SK-N-SH treated with all-trans-retinoic acid at 6 μM for 48 hours (cell line): ENCODE measurements at regions not wholly inside any gene's neighbourhood (a gene's known extent, or its start where the extent isn't known, plus 50 kb on each side); places are given as distances from the start of the nearest gene placed in this dataset.

Source experiments
- ATAC-seq: fragments of 200-7000 bp; cut with Tn5 transposase; 3 replicates; pipeline ENCODE4 v1.9.1; 2020; ENCODE audit warnings: mild to moderate bottlenecking, moderate library complexity
- ARNTL ChIP-seq: fragments of 450-650 bp; formaldehyde crosslinking; IDR thresholded peaks from 2 replicates; pipeline ENCODE4 v1.5.0; 2020; ENCODE audit warnings: low read depth, mild to moderate bottlenecking, moderate library complexity, borderline replicate concordance
- BACH2 ChIP-seq: fragments of 250-450 bp; sonication (Bioruptor Pico); IDR thresholded peaks from 2 replicates; pipeline ENCODE4 v1.9.0; 2021; ENCODE audit warnings: mild to moderate bottlenecking, borderline replicate concordance
- CSDC2 ChIP-seq: fragments of 250-450 bp; sonication (Bioruptor Pico); IDR thresholded peaks from 2 replicates; pipeline ENCODE4 v1.5.0; 2020; ENCODE audit warnings: mild to moderate bottlenecking, moderate library complexity
- ESRRG ChIP-seq: fragments of 250-450 bp; sonication (Bioruptor Pico); IDR thresholded peaks from 2 replicates; pipeline ENCODE4 v1.6.1; 2021; ENCODE audit warnings: mild to moderate bottlenecking
- GLIS3 ChIP-seq: fragments of 250-450 bp; sonication (Bioruptor Pico); IDR thresholded peaks from 2 replicates; pipeline ENCODE4 v1.5.0; 2020; ENCODE audit warnings: mild to moderate bottlenecking, moderate library complexity
- ISL1 ChIP-seq: fragments of 250-450 bp; sonication (Bioruptor Pico); IDR thresholded peaks from 2 replicates; pipeline ENCODE4 v2.1.2; 2022; ENCODE audit warnings: mild to moderate bottlenecking, moderate library complexity
- OSR1 ChIP-seq: fragments of 250-450 bp; sonication (Bioruptor Pico); IDR thresholded peaks from 2 replicates; pipeline ENCODE4 v1.8.0; 2022; ENCODE audit warnings: moderate library complexity, mild to moderate bottlenecking, inconsistent platforms
- RARB ChIP-seq: fragments of 250-450 bp; sonication (Bioruptor Pico); IDR thresholded peaks from 2 replicates; pipeline ENCODE4 v1.8.0; 2021; ENCODE audit warnings: mild to moderate bottlenecking, moderate library complexity
- TCF4 ChIP-seq: fragments of 250-450 bp; sonication (Bioruptor Pico); IDR thresholded peaks from 2 replicates; pipeline ENCODE4 v1.8.0; 2021; ENCODE audit warnings: mild to moderate bottlenecking, moderate library complexity, borderline replicate concordance
- TOX ChIP-seq: fragments of 250-450 bp; sonication (Bioruptor Pico); IDR thresholded peaks from 2 replicates; pipeline ENCODE4 v1.8.0; 2021; ENCODE audit warnings: mild to moderate bottlenecking, moderate library complexity, borderline replicate concordance
- ZC3H10 ChIP-seq: fragments of 250-450 bp; sonication (Bioruptor Pico); IDR thresholded peaks from 2 replicates; pipeline ENCODE4 v1.5.1; 2021; ENCODE audit warnings: mild to moderate bottlenecking, moderate library complexity
- ZFP3 ChIP-seq: fragments of 250-450 bp; sonication (Bioruptor Pico); IDR thresholded peaks from 2 replicates; pipeline ENCODE4 v1.5.0; 2020; ENCODE audit warnings: mild to moderate bottlenecking, moderate library complexity
- ZFP30 ChIP-seq: fragments of 450-650 bp; formaldehyde crosslinking; IDR thresholded peaks from 2 replicates; pipeline ENCODE4 v1.5.0; 2022; ENCODE audit warnings: mild to moderate bottlenecking, moderate library complexity
- ZNF565 ChIP-seq: fragments of 450-650 bp; formaldehyde crosslinking; conservative IDR thresholded peaks from 2 replicates; pipeline ENCODE4 v1.5.0; 2020; ENCODE audit warnings: low read depth, mild to moderate bottlenecking, moderate library complexity
- ZNF8 ChIP-seq: fragments of 450-650 bp; formaldehyde crosslinking; IDR thresholded peaks from 2 replicates; pipeline ENCODE4 v1.5.0; 2020; ENCODE audit warnings: mild to moderate bottlenecking, moderate library complexity
- TF ChIP-seq, protein P1 (sequence below): fragments of 250-450 bp; sonication (Bioruptor Pico); IDR thresholded peaks from 2 replicates; pipeline ENCODE4 v1.5.1; 2021; ENCODE audit warnings: mild to moderate bottlenecking, moderate library complexity
- TF ChIP-seq, protein P2 (sequence below): fragments of 250-450 bp; sonication (Bioruptor Pico); IDR thresholded peaks from 2 replicates; pipeline ENCODE4 v1.8.0; 2021; ENCODE audit warnings: low read depth, mild to moderate bottlenecking, moderate library complexity, borderline replicate concordance
- TF ChIP-seq, protein P3 (sequence below): fragments of 250-450 bp; sonication (Bioruptor Pico); IDR thresholded peaks from 2 replicates; pipeline ENCODE4 v1.5.0; 2020; ENCODE audit warnings: mild to moderate bottlenecking, moderate library complexity

DNA sequence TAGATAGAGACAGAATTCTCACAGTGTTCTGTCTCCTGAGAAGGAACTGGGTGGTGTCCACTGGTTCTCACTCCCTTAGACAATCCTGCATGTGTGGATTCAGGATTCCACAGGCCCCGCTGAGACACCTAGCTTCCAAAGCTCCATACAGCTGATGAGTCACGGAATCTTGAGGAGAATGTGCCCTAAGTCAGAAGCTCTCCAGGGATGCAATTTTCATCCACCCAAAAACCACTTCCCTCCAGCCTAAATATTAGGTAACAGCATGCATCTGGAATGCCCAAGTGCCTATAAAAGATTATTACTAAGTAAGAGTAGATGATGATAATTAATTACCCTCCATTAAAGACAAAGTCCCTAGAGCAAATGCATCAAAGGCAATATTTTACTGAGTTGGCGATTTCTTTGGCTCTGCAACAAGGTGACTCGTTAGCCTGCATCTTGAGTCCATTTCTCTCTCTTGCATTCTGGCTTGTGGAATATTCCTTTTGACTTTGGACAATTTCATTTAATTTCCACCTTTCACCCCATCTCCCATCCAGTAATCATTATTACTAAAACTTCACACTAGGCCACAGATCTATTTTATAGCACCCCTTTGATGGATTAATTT, 475.1 kb downstream of the TNS1 start:
- no peak for ATAC-seq

DNA sequence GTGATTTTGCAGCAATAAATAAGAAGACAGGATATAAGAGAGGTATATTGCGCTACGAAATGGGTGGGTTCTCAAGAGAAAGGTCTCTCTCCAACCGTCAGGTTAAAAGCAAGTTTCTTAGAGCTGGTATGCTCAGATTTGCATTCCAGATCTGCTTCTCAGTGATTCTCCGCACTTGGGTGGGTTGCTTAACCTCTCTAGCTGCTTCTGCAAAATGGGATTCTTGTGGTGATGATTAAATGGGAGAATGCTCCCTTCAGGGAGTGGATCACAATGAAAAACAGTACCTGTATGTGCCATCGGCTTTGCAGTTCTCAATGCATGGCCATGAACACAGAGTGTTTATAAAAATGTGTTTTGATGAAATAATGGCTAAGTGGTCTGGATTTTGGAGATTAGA, 477.7 kb downstream of the TNS1 start:
- TF ChIP-seq ESRRG (CRISPR knock-in tag) = no peak
- TF ChIP-seq, protein P1, sequence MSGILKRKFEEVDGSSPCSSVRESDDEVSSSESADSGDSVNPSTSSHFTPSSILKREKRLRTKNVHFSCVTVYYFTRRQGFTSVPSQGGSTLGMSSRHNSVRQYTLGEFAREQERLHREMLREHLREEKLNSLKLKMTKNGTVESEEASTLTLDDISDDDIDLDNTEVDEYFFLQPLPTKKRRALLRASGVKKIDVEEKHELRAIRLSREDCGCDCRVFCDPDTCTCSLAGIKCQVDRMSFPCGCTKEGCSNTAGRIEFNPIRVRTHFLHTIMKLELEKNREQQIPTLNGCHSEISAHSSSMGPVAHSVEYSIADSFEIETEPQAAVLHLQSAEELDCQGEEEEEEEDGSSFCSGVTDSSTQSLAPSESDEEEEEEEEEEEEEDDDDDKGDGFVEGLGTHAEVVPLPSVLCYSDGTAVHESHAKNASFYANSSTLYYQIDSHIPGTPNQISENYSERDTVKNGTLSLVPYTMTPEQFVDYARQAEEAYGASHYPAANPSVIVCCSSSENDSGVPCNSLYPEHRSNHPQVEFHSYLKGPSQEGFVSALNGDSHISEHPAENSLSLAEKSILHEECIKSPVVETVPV (CRISPR knock-in tag) = no peak
- no peak for ATAC-seq

More for the DNA sequence above, 475.1 kb downstream of the TNS1 start:
- TF ChIP-seq ISL1 (CRISPR knock-in tag) = no peak
- TF ChIP-seq BACH2 (CRISPR knock-in tag) = no peak
- no peak for TF ChIP-seq OSR1 (CRISPR knock-in tag)
- TF ChIP-seq ESRRG (CRISPR knock-in tag) = no peak
- TF ChIP-seq TCF4 (CRISPR knock-in tag) = no peak
- TF ChIP-seq ZNF565 (CRISPR knock-in tag) = no peak
- no peak for TF ChIP-seq ZC3H10 (CRISPR knock-in tag)
- TF ChIP-seq, protein P2, sequence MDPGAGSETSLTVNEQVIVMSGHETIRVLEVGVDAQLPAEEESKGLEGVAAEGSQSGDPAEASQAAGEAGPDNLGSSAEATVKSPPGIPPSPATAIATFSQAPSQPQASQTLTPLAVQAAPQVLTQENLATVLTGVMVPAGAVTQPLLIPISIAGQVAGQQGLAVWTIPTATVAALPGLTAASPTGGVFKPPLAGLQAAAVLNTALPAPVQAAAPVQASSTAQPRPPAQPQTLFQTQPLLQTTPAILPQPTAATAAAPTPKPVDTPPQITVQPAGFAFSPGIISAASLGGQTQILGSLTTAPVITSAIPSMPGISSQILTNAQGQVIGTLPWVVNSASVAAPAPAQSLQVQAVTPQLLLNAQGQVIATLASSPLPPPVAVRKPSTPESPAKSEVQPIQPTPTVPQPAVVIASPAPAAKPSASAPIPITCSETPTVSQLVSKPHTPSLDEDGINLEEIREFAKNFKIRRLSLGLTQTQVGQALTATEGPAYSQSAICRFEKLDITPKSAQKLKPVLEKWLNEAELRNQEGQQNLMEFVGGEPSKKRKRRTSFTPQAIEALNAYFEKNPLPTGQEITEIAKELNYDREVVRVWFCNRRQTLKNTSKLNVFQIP (CRISPR knock-in tag) = no peak
- TF ChIP-seq ZFP3 (CRISPR knock-in tag) = no peak
- TF ChIP-seq, protein P3, sequence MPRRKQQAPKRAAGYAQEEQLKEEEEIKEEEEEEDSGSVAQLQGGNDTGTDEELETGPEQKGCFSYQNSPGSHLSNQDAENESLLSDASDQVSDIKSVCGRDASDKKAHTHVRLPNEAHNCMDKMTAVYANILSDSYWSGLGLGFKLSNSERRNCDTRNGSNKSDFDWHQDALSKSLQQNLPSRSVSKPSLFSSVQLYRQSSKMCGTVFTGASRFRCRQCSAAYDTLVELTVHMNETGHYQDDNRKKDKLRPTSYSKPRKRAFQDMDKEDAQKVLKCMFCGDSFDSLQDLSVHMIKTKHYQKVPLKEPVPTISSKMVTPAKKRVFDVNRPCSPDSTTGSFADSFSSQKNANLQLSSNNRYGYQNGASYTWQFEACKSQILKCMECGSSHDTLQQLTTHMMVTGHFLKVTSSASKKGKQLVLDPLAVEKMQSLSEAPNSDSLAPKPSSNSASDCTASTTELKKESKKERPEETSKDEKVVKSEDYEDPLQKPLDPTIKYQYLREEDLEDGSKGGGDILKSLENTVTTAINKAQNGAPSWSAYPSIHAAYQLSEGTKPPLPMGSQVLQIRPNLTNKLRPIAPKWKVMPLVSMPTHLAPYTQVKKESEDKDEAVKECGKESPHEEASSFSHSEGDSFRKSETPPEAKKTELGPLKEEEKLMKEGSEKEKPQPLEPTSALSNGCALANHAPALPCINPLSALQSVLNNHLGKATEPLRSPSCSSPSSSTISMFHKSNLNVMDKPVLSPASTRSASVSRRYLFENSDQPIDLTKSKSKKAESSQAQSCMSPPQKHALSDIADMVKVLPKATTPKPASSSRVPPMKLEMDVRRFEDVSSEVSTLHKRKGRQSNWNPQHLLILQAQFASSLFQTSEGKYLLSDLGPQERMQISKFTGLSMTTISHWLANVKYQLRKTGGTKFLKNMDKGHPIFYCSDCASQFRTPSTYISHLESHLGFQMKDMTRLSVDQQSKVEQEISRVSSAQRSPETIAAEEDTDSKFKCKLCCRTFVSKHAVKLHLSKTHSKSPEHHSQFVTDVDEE (CRISPR knock-in tag) = no peak
- no peak for TF ChIP-seq RARB (CRISPR knock-in tag)
- no peak for TF ChIP-seq GLIS3 (CRISPR knock-in tag)
- no peak for TF ChIP-seq ARNTL
- TF ChIP-seq ZFP30 (CRISPR knock-in tag) = no peak
- no peak for TF ChIP-seq TOX (CRISPR knock-in tag)

DNA sequence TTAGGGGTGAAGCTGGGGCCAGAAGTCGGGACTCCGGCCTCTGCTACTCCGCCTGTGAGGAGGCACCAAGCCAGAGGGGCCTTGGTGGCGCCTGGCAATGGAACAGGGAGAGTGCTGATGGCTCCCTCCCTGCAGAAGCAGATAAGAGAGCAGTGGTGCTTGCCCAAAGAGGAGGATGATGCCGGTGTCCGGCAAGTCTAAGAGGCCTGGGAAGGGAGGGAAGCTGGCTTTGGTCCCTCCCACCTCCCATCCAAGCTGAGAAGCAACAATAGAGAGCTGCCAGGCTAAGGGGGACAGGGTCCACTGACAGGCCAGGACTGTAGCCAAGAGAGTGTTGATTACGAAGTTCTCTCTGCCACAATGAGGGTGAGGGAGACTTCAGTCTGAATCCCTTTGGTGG, 479.5 kb downstream of the TNS1 start:
- no peak for ATAC-seq
- TF ChIP-seq OSR1 (CRISPR knock-in tag) = no peak
- TF ChIP-seq, protein P2 (CRISPR knock-in tag) = no peak
- no peak for TF ChIP-seq ZNF565 (CRISPR knock-in tag)

DNA sequence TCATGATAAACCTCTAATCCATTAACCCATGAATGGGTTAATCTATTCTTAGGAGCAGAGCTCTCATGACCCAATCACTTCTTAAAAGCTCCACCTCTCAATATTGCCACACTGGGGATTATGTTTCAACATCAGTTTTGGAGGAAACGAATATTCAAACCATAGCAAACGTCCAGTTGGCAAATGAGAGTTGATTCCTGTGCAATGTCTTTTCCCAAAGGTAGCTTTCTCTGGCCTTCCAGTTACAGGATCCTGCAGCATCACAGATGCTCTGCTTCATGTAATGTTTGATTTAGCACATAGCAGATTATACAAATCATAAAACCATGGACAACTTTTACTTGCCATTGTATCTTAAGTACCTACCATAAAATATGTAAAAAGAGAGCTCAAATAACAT, 481.0 kb downstream of the TNS1 start:
- no peak for ATAC-seq
- TF ChIP-seq ZNF565 (CRISPR knock-in tag) (no peak), OSR1 (CRISPR knock-in tag) (no peak), ZFP30 (CRISPR knock-in tag) (no peak), ESRRG (CRISPR knock-in tag) (no peak), BACH2 (CRISPR knock-in tag) (no peak), ZNF8 (CRISPR knock-in tag) (no peak), TOX (CRISPR knock-in tag) (no peak), ZFP3 (CRISPR knock-in tag) (no peak), CSDC2 (no peak), ARNTL (no peak), ISL1 (CRISPR knock-in tag) (no peak), TCF4 (CRISPR knock-in tag) (no peak)
- TF ChIP-seq, protein P1 (CRISPR knock-in tag) = no peak
- TF ChIP-seq, protein P2 (CRISPR knock-in tag) = no peak
- TF ChIP-seq, protein P3 (CRISPR knock-in tag) = no peak
